PFSK-1 (cell line): ENCODE measurements at regions not wholly inside any gene's neighbourhood (a gene's known extent, or its start where the extent isn't known, plus 50 kb on each side); places are given as distances from the start of the nearest gene placed in this dataset.

Source experiments
- FOXP2 ChIP-seq: optimal IDR thresholded peaks from 2 replicates; pipeline ENCODE3; 2011; ENCODE audit warnings: borderline replicate concordance, control low read depth, inconsistent platforms; ENCODE audit not compliant: insufficient read depth; ENCODE audit errors: extremely low read length, extremely low read depth
- POLR2AphosphoS5 ChIP-seq: IDR thresholded peaks from 2 replicates; pipeline ENCODE4 v1.6.1; 2012; ENCODE audit warnings: low read depth, mild to moderate bottlenecking, control low read depth, low read length, moderate library complexity
- SIN3A ChIP-seq: IDR thresholded peaks from 2 replicates; pipeline ENCODE4 v1.6.1; 2012; ENCODE audit warnings: mild to moderate bottlenecking, low read length, moderate library complexity, borderline replicate concordance; ENCODE audit not compliant: insufficient read depth
- TAF1 ChIP-seq: IDR thresholded peaks from 2 replicates; pipeline ENCODE4 v1.6.1; 2012; ENCODE audit warnings: low read length, control low read depth, borderline replicate concordance; ENCODE audit not compliant: insufficient read depth
- TF ChIP-seq, protein P1 (sequence below), 2 experiments: IDR thresholded peaks; 2 replicates each; pipeline versions ENCODE4 v1.6.1 to v1.8.0; 2011 to 2012; ENCODE audit warnings: low read depth in 2 of 2, low read length in 2 of 2, control low read depth in 1 of 2, inconsistent platforms in 1 of 2, mild to moderate bottlenecking in 1 of 2, moderate library complexity in 1 of 2; ENCODE audit not compliant: insufficient read depth in 1 of 2

DNA sequence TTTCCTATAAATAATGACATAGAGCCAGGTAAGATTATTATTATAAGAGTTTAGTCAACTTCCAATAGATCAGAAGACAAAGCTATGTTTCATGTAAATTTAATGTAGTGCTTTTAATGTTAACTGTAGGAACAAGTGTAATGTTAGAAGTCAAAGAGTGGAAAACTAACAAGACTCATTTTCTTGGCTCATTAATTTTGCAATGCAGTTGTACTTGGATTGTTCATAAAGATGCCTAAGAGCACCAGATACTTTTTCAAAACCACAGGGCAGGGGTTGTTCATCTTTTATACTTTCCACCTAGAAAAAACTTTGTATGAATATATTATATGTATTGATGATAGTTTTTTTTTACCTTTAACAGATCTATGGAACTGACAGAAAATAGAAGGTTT, 1705.3 kb upstream of the CDH9 start:
- TF ChIP-seq TAF1 (no peak), FOXP2 (no peak), SIN3A (no peak), POLR2AphosphoS5 (no peak)
- TF ChIP-seq, protein P1, sequence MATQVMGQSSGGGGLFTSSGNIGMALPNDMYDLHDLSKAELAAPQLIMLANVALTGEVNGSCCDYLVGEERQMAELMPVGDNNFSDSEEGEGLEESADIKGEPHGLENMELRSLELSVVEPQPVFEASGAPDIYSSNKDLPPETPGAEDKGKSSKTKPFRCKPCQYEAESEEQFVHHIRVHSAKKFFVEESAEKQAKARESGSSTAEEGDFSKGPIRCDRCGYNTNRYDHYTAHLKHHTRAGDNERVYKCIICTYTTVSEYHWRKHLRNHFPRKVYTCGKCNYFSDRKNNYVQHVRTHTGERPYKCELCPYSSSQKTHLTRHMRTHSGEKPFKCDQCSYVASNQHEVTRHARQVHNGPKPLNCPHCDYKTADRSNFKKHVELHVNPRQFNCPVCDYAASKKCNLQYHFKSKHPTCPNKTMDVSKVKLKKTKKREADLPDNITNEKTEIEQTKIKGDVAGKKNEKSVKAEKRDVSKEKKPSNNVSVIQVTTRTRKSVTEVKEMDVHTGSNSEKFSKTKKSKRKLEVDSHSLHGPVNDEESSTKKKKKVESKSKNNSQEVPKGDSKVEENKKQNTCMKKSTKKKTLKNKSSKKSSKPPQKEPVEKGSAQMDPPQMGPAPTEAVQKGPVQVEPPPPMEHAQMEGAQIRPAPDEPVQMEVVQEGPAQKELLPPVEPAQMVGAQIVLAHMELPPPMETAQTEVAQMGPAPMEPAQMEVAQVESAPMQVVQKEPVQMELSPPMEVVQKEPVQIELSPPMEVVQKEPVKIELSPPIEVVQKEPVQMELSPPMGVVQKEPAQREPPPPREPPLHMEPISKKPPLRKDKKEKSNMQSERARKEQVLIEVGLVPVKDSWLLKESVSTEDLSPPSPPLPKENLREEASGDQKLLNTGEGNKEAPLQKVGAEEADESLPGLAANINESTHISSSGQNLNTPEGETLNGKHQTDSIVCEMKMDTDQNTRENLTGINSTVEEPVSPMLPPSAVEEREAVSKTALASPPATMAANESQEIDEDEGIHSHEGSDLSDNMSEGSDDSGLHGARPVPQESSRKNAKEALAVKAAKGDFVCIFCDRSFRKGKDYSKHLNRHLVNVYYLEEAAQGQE (IDR thresholded peaks at IDR 0.05; ENCODE audit: insufficient read depth in 1 of 2, low read depth in 2 of 2, low read length in 2 of 2), result no peak

DNA sequence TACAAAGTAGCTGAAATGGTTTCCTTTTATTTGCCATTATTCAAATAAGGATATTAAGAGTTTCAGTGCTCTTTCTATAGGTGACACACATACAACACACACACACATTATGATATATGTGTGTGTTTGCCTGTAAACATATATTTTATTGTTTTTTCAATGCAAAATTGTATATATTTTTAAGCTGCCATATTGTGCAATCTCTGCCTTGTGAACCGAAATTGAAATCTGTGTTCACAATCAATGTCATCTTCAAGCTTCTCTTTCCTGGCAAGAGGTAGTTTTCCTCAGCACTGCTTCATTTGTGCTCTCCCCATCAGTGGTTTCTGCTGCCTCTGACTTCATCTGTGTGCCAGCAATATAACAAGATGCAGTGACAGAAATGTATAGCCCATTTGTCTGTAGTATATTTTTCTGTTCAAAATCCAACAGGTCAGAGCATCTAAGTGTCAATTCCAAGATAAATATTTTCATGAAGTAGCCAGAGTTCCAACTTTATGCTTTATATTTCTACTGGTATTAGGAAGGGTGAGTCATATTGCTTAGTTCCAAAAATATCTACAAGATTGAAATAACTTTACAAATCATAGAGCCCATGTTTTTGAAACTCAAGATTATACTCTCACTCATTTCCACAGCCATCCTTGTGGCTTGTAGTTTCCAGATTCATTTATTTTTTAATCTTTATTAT, 1704.8 kb upstream of the CDH9 start:
- TF ChIP-seq, protein P1 (IDR thresholded peaks at IDR 0.05; ENCODE audit: insufficient read depth in 1 of 2, low read depth in 2 of 2, low read length in 2 of 2), result no peak
- no peak for TF ChIP-seq TAF1

DNA sequence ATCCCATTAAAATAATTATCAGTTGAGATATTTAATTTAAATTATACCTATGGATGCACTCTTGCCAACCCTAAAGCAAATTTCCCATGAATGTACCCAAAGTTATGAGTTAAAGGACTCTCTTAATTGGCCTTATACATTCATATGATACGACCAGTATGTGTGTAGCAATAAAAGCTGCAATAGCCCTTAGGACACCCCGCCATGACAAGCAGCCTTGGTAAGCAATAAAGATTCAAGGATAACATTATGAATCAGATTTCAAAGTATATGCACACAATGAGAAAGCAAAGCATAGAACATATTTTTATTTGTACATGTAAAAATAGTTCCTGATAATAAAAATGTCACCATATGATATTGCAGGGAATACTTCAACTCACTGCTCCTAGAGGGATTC, 1699.3 kb upstream of the CDH9 start:
- TF ChIP-seq SIN3A (no peak), POLR2AphosphoS5 (no peak), FOXP2 (no peak), TAF1 (no peak)
- TF ChIP-seq, protein P1 (IDR thresholded peaks at IDR 0.05; ENCODE audit: insufficient read depth in 1 of 2, low read depth in 2 of 2, low read length in 2 of 2), result no peak

DNA sequence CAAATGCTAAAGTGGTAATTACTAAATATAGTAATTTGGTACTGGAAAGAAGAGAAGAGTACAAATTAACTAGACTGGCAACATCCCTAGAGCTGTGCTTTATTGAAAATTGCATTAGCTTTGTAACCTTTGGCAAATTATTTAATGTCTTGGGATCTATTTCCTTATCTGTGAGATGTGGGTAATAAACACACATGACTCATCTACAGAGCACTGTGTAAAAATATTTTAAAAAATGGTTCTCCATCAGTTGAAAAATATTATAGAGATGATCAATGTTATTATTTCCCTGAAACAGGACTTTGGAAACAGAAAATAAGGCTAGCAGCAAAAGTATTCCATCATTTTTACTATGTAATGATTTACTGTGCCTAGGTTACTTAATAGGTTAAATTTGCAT, 1698.8 kb upstream of the CDH9 start:
- TF ChIP-seq SIN3A (no peak), TAF1 (no peak), POLR2AphosphoS5 (no peak), FOXP2 (no peak)
- TF ChIP-seq, protein P1 (IDR thresholded peaks at IDR 0.05; ENCODE audit: insufficient read depth in 1 of 2, low read depth in 2 of 2, low read length in 2 of 2), result no peak

- no peak for TF ChIP-seq TAF1
- TF ChIP-seq, protein P1 (IDR thresholded peaks at IDR 0.05; ENCODE audit: insufficient read depth in 1 of 2, low read depth in 2 of 2, low read length in 2 of 2), result no peak
These were observed 1696.0 kb upstream of the CDH9 start for GRCh38 chr5:28734396-28734795.
